B cell (primary cell): ENCODE measurements at regions not wholly inside any gene's neighbourhood (a gene's known extent, or its start where the extent isn't known, plus 50 kb on each side); places are given as distances from the start of the nearest gene placed in this dataset.

ENCODE experiments used
- ATAC-seq: fragments of 200-7000 bp; cut with Tn5 transposase; one replicate; pipeline ENCODE4 v1.10.0; 2021; ENCODE audit warnings: low read depth, mild to moderate bottlenecking, moderate number of reproducible peaks, moderate library complexity
- CTCF ChIA-PET: fragments of 350-600 bp; sonication (Branson Sonifier 250); formaldehyde crosslinking; loops from one replicate; lab custom pipeline; 2021; ENCODE audit warnings: antibody characterized with exemption, inconsistent platforms; lab: Charles Lee
- POLR2A ChIA-PET: fragments of 350-600 bp; sonication (Branson Sonifier 250); formaldehyde crosslinking; loops from one replicate; lab custom pipeline; 2021; ENCODE audit warnings: antibody characterized with exemption; lab: Charles Lee
- DNase-seq: peaks from one replicate; pipeline ENCODE4 v3.0.0; 2013
- H2AFZ ChIP-seq: 2 replicates; pipeline ENCODE4 v1.6.1; 2012; ENCODE audit warnings: mild to moderate bottlenecking, low read depth, low read length; ENCODE audit not compliant: insufficient read depth, poor library complexity, severe bottlenecking
- H3K27ac ChIP-seq, 2 donors: 1 replicate in 1 of 2; 2 replicates in 1 of 2; pipeline ENCODE4 v1.5.1; 2012 to 2013; ENCODE audit warnings: low read length in 2 of 2, mild to moderate bottlenecking in 2 of 2, moderate library complexity in 1 of 2
- H3K27me3 ChIP-seq, 4 experiments: fragments of 200-600 bp in 1 of 4; sonication (generic) in 1 of 4; replicated peaks in 1 of 4; 1 replicate in 2 of 4; 2 replicates in 2 of 4; pipeline versions ENCODE4 v1.6.1 to v1.7.0; 2013 to 2016; ENCODE audit warnings: low read length in 3 of 4, mild to moderate bottlenecking in 2 of 4, mixed read lengths in 1 of 4, moderate library complexity in 1 of 4; ENCODE audit not compliant: insufficient read depth in 4 of 4, control insufficient read depth in 3 of 4; ENCODE audit errors: control extremely low read depth in 1 of 4
- H3K36me3 ChIP-seq, 2 experiments: replicated peaks in 1 of 2; 1 replicate in 1 of 2; 2 replicates in 1 of 2; pipeline versions ENCODE4 v1.6.1 to v1.7.1; 2013; ENCODE audit warnings: low read length in 1 of 2; ENCODE audit not compliant: insufficient read depth in 2 of 2, control insufficient read depth in 1 of 2; ENCODE audit errors: control extremely low read depth in 1 of 2, extremely low read depth in 1 of 2
- H3K4me1 ChIP-seq, 2 donors: fragments of 200-600 bp in 1 of 2; sonication (generic) in 1 of 2; 1 replicate in 1 of 2; 2 replicates in 1 of 2; pipeline versions ENCODE4 v1.5.1 to v1.6.1; 2013 to 2017; ENCODE audit warnings: low read length in 2 of 2; ENCODE audit not compliant: control insufficient read depth in 2 of 2, insufficient read depth in 2 of 2
- H3K4me2 ChIP-seq: replicated peaks from 2 replicates; pipeline ENCODE3; 2012; ENCODE audit warnings: mild to moderate bottlenecking, low read depth, low read length; ENCODE audit not compliant: poor library complexity, severe bottlenecking
- H3K4me3 ChIP-seq, 5 experiments: fragments of 200-600 bp in 1 of 5; sonication (generic) in 1 of 5; 1 replicate in 3 of 5; 2 replicates in 2 of 5; pipeline versions ENCODE4 v1.5.1 to v1.7.0; 2011 to 2016; ENCODE audit warnings: low read length in 4 of 5, mild to moderate bottlenecking in 4 of 5, low read depth in 2 of 5, control low read depth in 1 of 5, moderate library complexity in 1 of 5; ENCODE audit not compliant: insufficient read depth in 1 of 5; ENCODE audit errors: control extremely low read depth in 1 of 5, extremely low read depth in 1 of 5
- H3K79me2 ChIP-seq: fragments of 200-600 bp; sonication (generic); one replicate; pipeline ENCODE4 v1.6.0; 2016; ENCODE audit warnings: low read length; ENCODE audit not compliant: control insufficient read depth, insufficient read depth
- H3K9ac ChIP-seq: fragments of 200-600 bp; sonication (generic); 2 replicates; pipeline ENCODE4 v1.6.1; 2017; ENCODE audit warnings: mild to moderate bottlenecking, low read length, moderate library complexity
- H3K9me3 ChIP-seq, 3 donors: one replicate each; pipeline versions ENCODE4 v1.6.1 to v1.7.1; 2013; ENCODE audit warnings: low read length in 2 of 3; ENCODE audit not compliant: control insufficient read depth in 2 of 3, insufficient read depth in 1 of 3; ENCODE audit errors: control extremely low read depth in 1 of 3
- H4K20me1 ChIP-seq: 2 replicates; pipeline ENCODE4 v1.6.0; 2012; ENCODE audit warnings: mild to moderate bottlenecking, low read length; ENCODE audit not compliant: insufficient read depth, control insufficient read depth, poor library complexity, severe bottlenecking
- H3K27ac Mint-ChIP-seq: one replicate; pipeline ENCODE4 v1.8.0; 2021; ENCODE audit warnings: mixed read lengths
- H3K27me3 Mint-ChIP-seq: one replicate; pipeline ENCODE4 v1.8.0; 2021; ENCODE audit warnings: mixed read lengths
- H3K4me1 Mint-ChIP-seq: one replicate; pipeline ENCODE4 v1.8.0; 2021; ENCODE audit warnings: mixed read lengths
- H3K4me3 Mint-ChIP-seq: one replicate; pipeline ENCODE4 v1.8.0; 2021; ENCODE audit warnings: mixed read lengths
- H3K9me3 Mint-ChIP-seq: one replicate; pipeline ENCODE4 v1.8.0; 2022; ENCODE audit warnings: mixed read lengths; ENCODE audit not compliant: insufficient read depth
- EZH2 ChIP-seq: IDR thresholded peaks from 2 replicates; pipeline ENCODE4 v1.6.1; 2012; ENCODE audit warnings: borderline replicate concordance, low read depth, mild to moderate bottlenecking, moderate library complexity, low read length; ENCODE audit not compliant: insufficient read depth, poor library complexity, severe bottlenecking
- WGBS: methylation state at CpG from one replicate; pipeline ENCODE4 v1.1.5; 2013; ENCODE audit warnings: missing lambda C conversion rate; ENCODE audit not compliant: insufficient coverage; 5-methylcytosine and 5-hydroxymethylcytosine counted together
- intact Hi-C: fragments of 100-400 bp; cut with micrococcal nuclease; formaldehyde crosslinking; loops from one replicate; pipeline ENCODE4 v1.10.0; 2022
- TF ChIP-seq, protein P1 (sequence below): fragments of 200-600 bp; IDR thresholded peaks from one replicate; pipeline ENCODE4 v1.8.0; 2022; ENCODE audit warnings: antibody characterized with exemption, mild to moderate bottlenecking

DNA sequence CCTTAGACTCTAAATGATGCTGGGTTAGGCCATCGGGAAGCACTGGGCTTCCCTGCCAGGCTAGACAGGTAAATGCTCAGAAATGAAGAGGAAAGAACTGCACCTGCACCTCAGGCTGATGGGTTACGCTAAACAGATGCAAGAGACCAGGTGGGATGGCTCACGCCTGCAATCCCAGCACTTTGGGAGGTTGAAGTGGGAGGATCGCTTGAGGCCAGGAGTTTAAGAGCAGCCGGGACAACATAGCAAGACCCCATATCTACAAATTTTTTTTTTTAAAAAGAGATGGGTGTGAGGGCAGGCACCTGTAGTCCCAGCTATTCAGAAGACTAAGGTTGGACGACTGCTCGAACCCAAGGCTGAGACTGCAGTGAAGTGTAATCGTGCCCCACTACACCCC lies 634.7 kb downstream of the UQCRFS1 start:
- peaks cover 0 to 10% (median 0%) of the 10 kb centered on the region in 3 donors for H3K9me3 ChIP-seq
- no peaks in the 10 kb centered on the region for H3K36me3 ChIP-seq
- no peaks in the 10 kb centered on the region for H3K4me1 ChIP-seq
- no peak overlapping the region for H3K27ac ChIP-seq
- H3K27me3 ChIP-seq = no peaks in the 10 kb centered on the region
- WGBS = 100% methylated on average over 2 of the region's 8 CpGs
- DNase-seq (no peak), ATAC-seq (no peak)
- ChIA-PET POLR2A (no interaction called here), CTCF (no interaction called here)
- Mint-ChIP-seq H3K27ac (no peak overlapping the region), H3K4me1 (no peaks in the 10 kb centered on the region), H3K4me3 (no peak overlapping the region), H3K9me3 (no peaks in the 10 kb centered on the region), H3K27me3 (no peaks in the 10 kb centered on the region)
- no peak for TF ChIP-seq EZH2
- TF ChIP-seq, protein P1, sequence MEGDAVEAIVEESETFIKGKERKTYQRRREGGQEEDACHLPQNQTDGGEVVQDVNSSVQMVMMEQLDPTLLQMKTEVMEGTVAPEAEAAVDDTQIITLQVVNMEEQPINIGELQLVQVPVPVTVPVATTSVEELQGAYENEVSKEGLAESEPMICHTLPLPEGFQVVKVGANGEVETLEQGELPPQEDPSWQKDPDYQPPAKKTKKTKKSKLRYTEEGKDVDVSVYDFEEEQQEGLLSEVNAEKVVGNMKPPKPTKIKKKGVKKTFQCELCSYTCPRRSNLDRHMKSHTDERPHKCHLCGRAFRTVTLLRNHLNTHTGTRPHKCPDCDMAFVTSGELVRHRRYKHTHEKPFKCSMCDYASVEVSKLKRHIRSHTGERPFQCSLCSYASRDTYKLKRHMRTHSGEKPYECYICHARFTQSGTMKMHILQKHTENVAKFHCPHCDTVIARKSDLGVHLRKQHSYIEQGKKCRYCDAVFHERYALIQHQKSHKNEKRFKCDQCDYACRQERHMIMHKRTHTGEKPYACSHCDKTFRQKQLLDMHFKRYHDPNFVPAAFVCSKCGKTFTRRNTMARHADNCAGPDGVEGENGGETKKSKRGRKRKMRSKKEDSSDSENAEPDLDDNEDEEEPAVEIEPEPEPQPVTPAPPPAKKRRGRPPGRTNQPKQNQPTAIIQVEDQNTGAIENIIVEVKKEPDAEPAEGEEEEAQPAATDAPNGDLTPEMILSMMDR = no peak
- H2AFZ ChIP-seq = no peak overlapping the region
- no peak overlapping the region for H3K4me3 ChIP-seq
- H3K4me2 ChIP-seq = no peak overlapping the region
- H4K20me1 ChIP-seq = no peaks in the 10 kb centered on the region
- H3K9ac ChIP-seq = no peak overlapping the region
- H3K79me2 ChIP-seq = no peaks in the 10 kb centered on the region
- intact Hi-C loops = no loop called here

DNA sequence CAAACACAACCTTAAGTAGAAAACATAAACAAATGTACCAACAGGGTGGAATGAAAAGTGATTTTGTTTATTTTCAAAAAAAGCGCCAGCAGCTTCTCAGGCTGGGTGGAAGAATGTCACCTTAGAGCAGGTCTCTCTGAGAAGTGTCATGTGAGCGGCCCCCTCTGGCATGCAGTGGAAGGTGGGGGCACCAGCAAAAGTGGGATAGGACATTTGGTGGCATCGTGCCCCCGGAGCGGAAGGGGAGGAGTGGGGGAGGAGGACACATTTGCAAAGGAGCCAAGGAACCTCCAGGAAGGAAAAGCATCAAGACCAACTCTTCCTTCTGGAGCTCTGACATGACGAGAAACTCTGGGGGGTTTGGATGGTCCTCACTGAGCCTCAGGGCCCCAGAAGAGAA lies 635.3 kb downstream of the UQCRFS1 start:
- Histone ChIP-seq H3K79me2 (no peaks in the 10 kb centered on the region), H3K9ac (no peak overlapping the region), H3K9me3 (peaks cover 0 to 10% (median 0%) of the 10 kb centered on the region in 3 donors), H4K20me1 (no peaks in the 10 kb centered on the region), H3K4me1 (no peaks in the 10 kb centered on the region), H3K27ac (no peak overlapping the region), H3K4me3 (no peak overlapping the region), H3K36me3 (no peaks in the 10 kb centered on the region), H3K27me3 (no peaks in the 10 kb centered on the region), H3K4me2 (no peak overlapping the region), H2AFZ (no peak overlapping the region)
- Mint-ChIP-seq H3K4me3 (no peak overlapping the region), H3K27me3 (no peaks in the 10 kb centered on the region), H3K4me1 (no peaks in the 10 kb centered on the region), H3K27ac (no peak overlapping the region), H3K9me3 (no peaks in the 10 kb centered on the region)
- no peak for DNase-seq
- ATAC-seq = no peak
- TF ChIP-seq, protein P1 = no peak
- TF ChIP-seq EZH2 = no peak
- ChIA-PET CTCF (no interaction called here), POLR2A (no interaction called here)
- 85% methylated on average over 6 of the region's 6 CpGs for WGBS
- intact Hi-C loops = no loop called here
